ENCODE measurements at regions not wholly inside any gene's neighbourhood (a gene's known extent, or its start where the extent isn't known, plus 50 kb on each side); places are given as distances from the start of the nearest gene placed in this dataset.
A peak's percentile ranks its signal among the peaks of the same experiment; 100 is the strongest.

GRCh38 chr3:148601766-148602685 is 95.7 kb upstream of the AGTR1 start:
- Histone ChIP-seq H3K27ac (no peak overlapping the region), H3K9me3 (no peaks in the 10 kb centered on the region), H3K4me1 (no peaks in the 10 kb centered on the region), H3K4me3 (no peak overlapping the region), H3K27me3 (no peaks in the 10 kb centered on the region), H3K36me3 (no peaks in the 10 kb centered on the region)
- ATAC-seq (no peak), DNase-seq (no peak)
- intact Hi-C loops (cut with DNase I; ENCODE audit: low total_unique reads) (no loop called here), in situ Hi-C loops (cut with MboI; ENCODE audit: low sequenced_read_pairs in 4 of 4) (no loop called here)
- no peak for TF ChIP-seq POLR2A (IDR thresholded peaks at IDR 0.05)
- TF ChIP-seq, protein P1, sequence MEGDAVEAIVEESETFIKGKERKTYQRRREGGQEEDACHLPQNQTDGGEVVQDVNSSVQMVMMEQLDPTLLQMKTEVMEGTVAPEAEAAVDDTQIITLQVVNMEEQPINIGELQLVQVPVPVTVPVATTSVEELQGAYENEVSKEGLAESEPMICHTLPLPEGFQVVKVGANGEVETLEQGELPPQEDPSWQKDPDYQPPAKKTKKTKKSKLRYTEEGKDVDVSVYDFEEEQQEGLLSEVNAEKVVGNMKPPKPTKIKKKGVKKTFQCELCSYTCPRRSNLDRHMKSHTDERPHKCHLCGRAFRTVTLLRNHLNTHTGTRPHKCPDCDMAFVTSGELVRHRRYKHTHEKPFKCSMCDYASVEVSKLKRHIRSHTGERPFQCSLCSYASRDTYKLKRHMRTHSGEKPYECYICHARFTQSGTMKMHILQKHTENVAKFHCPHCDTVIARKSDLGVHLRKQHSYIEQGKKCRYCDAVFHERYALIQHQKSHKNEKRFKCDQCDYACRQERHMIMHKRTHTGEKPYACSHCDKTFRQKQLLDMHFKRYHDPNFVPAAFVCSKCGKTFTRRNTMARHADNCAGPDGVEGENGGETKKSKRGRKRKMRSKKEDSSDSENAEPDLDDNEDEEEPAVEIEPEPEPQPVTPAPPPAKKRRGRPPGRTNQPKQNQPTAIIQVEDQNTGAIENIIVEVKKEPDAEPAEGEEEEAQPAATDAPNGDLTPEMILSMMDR (IDR thresholded peaks at IDR 0.05 in 4 of 5, conservative IDR thresholded peaks at IDR 0.05 in 1 of 5): no peak

DNA sequence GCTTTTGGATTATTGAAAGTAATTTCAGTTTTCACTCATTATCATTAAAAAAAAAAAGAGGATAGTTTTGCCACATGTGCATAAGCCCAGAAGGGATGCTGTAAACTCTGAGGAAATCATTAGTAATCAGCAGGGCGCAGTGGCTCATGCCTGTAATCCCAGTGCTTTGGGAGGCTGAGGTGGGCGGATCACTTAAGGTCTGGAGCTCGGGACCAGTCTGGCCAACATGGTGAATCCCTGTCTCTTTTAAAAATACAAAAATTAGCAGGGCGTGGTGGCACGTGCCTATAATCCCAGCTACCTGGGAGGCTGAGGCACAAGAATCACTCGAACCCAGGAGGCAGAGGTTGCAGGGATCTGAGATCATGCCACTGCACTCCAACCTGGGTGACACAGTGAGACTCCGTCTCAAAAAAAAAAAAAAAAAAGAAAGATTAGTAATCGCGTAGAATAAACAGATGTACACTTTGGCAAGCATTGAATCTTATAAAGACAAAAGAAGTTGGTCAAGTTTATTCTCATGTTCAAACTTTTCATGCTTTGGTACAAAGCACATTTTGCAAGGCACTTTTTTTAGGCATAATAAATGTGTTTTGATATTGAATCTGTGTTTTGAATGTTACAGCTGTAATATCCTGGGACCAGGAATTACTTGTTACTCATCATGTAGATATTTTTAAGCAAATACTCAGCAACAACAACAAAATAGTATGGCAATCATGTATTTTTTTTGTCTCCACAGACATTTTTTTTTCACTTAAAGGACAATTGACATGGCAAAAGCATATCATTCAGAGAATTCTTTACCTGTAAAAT is 93.2 kb upstream of the AGTR1 start:
- intact Hi-C loops (cut with DNase I; ENCODE audit: low total_unique reads): no loop called here
- no peaks in the 10 kb centered on the region for H3K9me3 ChIP-seq
- H3K4me1 ChIP-seq: no peaks in the 10 kb centered on the region
- H3K27ac ChIP-seq: peak overlapping the region; percentile 27 to 36 (median 32)
- in situ Hi-C loops (cut with MboI; ENCODE audit: low sequenced_read_pairs in 4 of 4): no loop called here
- TF ChIP-seq POLR2A (IDR thresholded peaks at IDR 0.05): no peak
- TF ChIP-seq, protein P1 (IDR thresholded peaks at IDR 0.05 in 4 of 5, conservative IDR thresholded peaks at IDR 0.05 in 1 of 5): no peak
- DNase-seq (peak in 1 of 2 donors; percentile 34), ATAC-seq (peak; percentile 58 to 59)
- H3K36me3 ChIP-seq: no peaks in the 10 kb centered on the region
- H3K4me3 ChIP-seq: no peak overlapping the region
- no peaks in the 10 kb centered on the region for H3K27me3 ChIP-seq

- intact Hi-C loops (cut with DNase I; ENCODE audit: low total_unique reads): no loop called here
Measured at GRCh38 chr3:148605521-148605920, 92.2 kb upstream of the AGTR1 start.

DNA sequence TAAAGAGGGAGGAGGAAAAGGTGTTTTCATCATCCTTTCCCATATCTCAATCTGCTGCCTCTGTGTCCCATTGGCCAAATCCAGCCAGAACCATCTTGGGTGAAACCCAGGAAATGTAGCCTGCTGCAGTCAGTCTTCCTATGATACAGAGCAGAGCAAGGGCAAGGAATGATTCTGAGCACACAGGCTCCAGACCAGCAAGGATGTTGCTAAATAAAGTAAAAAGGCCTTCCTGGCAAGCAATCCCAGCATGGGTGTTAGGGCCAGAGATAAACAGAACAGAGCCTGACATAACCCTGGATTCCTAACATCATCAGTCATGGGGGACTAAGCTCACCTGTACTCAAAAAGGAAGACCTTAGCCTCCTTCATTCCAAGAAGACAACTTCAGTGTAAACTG is 90.7 kb upstream of the AGTR1 start:
- peak; percentile 17 to 42 for DNase-seq
- in situ Hi-C loops (cut with MboI; ENCODE audit: low sequenced_read_pairs in 4 of 4) (no loop called here), intact Hi-C loops (cut with DNase I; ENCODE audit: low total_unique reads) (no loop called here)
- no peaks in the 10 kb centered on the region for H3K4me1 ChIP-seq
- no peaks in the 10 kb centered on the region for H3K36me3 ChIP-seq
- TF ChIP-seq, protein P1 (IDR thresholded peaks at IDR 0.05 in 4 of 5, conservative IDR thresholded peaks at IDR 0.05 in 1 of 5): no peak
- TF ChIP-seq POLR2A (IDR thresholded peaks at IDR 0.05): no peak
- no peaks in the 10 kb centered on the region for H3K9me3 ChIP-seq
- peak; percentile 68 to 83 for ATAC-seq
- peak overlapping the region in 3 of 4 donors; percentile 14 to 32 (median 30) for H3K27ac ChIP-seq
- no peak overlapping the region for H3K4me3 ChIP-seq
- H3K27me3 ChIP-seq: no peaks in the 10 kb centered on the region

More at GRCh38 chr3:148605521-148605920, 92.2 kb upstream of the AGTR1 start:
- Histone ChIP-seq H3K36me3 (no peaks in the 10 kb centered on the region), H3K4me1 (no peaks in the 10 kb centered on the region), H3K27me3 (no peaks in the 10 kb centered on the region), H3K4me3 (no peak overlapping the region), H3K9me3 (no peaks in the 10 kb centered on the region), H3K27ac (peak overlapping the region in 3 of 4 donors; percentile 3 to 44 (median 16))
- TF ChIP-seq POLR2A (IDR thresholded peaks at IDR 0.05): no peak
- TF ChIP-seq, protein P1 (IDR thresholded peaks at IDR 0.05 in 4 of 5, conservative IDR thresholded peaks at IDR 0.05 in 1 of 5): no peak
- in situ Hi-C loops (cut with MboI; ENCODE audit: low sequenced_read_pairs in 4 of 4): no loop called here
- ATAC-seq (peak; percentile 27 to 29), DNase-seq (no peak)
